Parathyroid adenoma (tissue), 2 donors: ENCODE measurements at regions not wholly inside any gene's neighbourhood (a gene's known extent, or its start where the extent isn't known, plus 50 kb on each side); places are given as distances from the start of the nearest gene placed in this dataset.

Experiments
- H2AFZ ChIP-seq: fragments of 300-600 bp; sonication (generic); one replicate; pipeline ENCODE4 v1.7.0; 2017; ENCODE audit warnings: antibody characterized with exemption, mild to moderate bottlenecking
- H3K27ac ChIP-seq: fragments of 300-600 bp; sonication (generic); one replicate; pipeline ENCODE4 v1.7.0; 2017
- H3K27me3 ChIP-seq: fragments of 300-600 bp; sonication (generic); one replicate; pipeline ENCODE4 v1.7.0; 2017; ENCODE audit warnings: low read length; ENCODE audit not compliant: control insufficient read depth, insufficient read depth
- H3K36me3 ChIP-seq: fragments of 300-600 bp; sonication (generic); one replicate; pipeline ENCODE4 v1.7.0; 2017; ENCODE audit warnings: low read length; ENCODE audit not compliant: control insufficient read depth, insufficient read depth
- H3K4me1 ChIP-seq: fragments of 300-600 bp; sonication (generic); one replicate; pipeline ENCODE4 v1.7.0; 2017; ENCODE audit warnings: control low read depth
- H3K4me2 ChIP-seq: fragments of 300-600 bp; sonication (generic); one replicate; pipeline ENCODE4 v1.7.0; 2017; ENCODE audit warnings: low read length
- H3K4me3 ChIP-seq: fragments of 300-600 bp; sonication (generic); one replicate; pipeline ENCODE4 v1.7.0; 2017; ENCODE audit warnings: low read depth, low read length
- H3K79me2 ChIP-seq: fragments of 300-600 bp; sonication (generic); one replicate; pipeline ENCODE4 v1.7.0; 2017; ENCODE audit warnings: control low read depth
- H3K9ac ChIP-seq: fragments of 300-600 bp; sonication (generic); one replicate; pipeline ENCODE4 v1.7.0; 2017; ENCODE audit warnings: mild to moderate bottlenecking
- H3K9me3 ChIP-seq: fragments of 300-600 bp; sonication (generic); one replicate; pipeline ENCODE4 v1.7.0; 2017; ENCODE audit warnings: low read length; ENCODE audit not compliant: control insufficient read depth
- TF ChIP-seq, protein P1 (sequence below): fragments of 300-600 bp; sonication (generic); IDR thresholded peaks from one replicate; pipeline ENCODE4 v1.7.0; 2017; ENCODE audit warnings: antibody characterized with exemption, mild to moderate bottlenecking
- donor health status: primary hyperparathyroidism.

DNA sequence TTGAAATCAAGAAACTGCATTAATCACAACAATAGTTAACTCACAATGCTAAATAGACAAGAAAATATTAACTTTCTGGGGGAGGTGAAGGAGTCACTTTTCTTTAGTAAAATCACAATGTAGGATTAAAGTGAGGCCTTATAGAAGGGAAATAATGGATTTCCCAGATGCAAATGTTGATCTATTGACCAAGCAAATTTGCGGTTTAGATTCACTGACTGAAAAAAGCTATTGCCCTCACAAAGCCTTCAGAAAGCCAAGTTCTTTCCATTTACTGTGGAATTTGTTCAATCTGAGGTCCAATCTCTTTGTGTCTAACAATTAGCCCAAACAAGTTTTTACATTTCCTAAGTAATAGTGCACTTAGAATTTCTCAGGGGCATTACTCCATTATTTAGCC lies 95.1 kb upstream of the PTCHD4 start:
- Histone ChIP-seq H3K9me3 (no peaks in the 10 kb centered on the region), H3K79me2 (no peaks in the 10 kb centered on the region), H3K4me3 (no peak overlapping the region), H3K4me2 (no peak overlapping the region), H3K27ac (no peak overlapping the region), H3K36me3 (no peaks in the 10 kb centered on the region), H3K27me3 (no peaks in the 10 kb centered on the region), H2AFZ (no peak overlapping the region), H3K4me1 (no peaks in the 10 kb centered on the region), H3K9ac (no peak overlapping the region)
- TF ChIP-seq, protein P1, sequence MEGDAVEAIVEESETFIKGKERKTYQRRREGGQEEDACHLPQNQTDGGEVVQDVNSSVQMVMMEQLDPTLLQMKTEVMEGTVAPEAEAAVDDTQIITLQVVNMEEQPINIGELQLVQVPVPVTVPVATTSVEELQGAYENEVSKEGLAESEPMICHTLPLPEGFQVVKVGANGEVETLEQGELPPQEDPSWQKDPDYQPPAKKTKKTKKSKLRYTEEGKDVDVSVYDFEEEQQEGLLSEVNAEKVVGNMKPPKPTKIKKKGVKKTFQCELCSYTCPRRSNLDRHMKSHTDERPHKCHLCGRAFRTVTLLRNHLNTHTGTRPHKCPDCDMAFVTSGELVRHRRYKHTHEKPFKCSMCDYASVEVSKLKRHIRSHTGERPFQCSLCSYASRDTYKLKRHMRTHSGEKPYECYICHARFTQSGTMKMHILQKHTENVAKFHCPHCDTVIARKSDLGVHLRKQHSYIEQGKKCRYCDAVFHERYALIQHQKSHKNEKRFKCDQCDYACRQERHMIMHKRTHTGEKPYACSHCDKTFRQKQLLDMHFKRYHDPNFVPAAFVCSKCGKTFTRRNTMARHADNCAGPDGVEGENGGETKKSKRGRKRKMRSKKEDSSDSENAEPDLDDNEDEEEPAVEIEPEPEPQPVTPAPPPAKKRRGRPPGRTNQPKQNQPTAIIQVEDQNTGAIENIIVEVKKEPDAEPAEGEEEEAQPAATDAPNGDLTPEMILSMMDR = no peak

- TF ChIP-seq, protein P1 = no peak
Measured at GRCh38 chr6:48200869-48201390, 89.9 kb upstream of the PTCHD4 start.

DNA sequence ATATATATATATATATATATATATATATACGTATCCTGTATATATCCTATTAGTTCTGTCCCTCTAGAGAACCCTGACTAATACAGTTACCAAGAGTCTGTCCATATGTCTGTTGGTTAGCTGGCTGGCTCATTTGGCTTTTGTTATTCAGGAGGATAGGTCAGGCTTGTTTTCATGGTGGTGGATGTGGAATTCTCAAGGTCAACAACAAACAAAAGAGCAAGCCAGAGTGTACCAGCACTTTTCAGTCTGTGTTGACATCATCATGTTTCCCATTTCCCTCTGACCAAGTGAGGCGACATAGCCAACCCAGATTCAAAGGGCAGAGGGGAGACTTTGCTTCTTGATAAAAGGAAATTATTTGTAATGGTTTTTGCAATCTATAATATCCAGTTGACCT lies 88.5 kb upstream of the PTCHD4 start:
- H3K27ac ChIP-seq = no peak overlapping the region
- TF ChIP-seq, protein P1 = no peak
- no peaks in the 10 kb centered on the region for H3K27me3 ChIP-seq

More at GRCh38 chr6:48200869-48201390, 89.9 kb upstream of the PTCHD4 start:
- Histone ChIP-seq H3K36me3 (no peaks in the 10 kb centered on the region), H3K27me3 (no peaks in the 10 kb centered on the region), H3K27ac (no peak overlapping the region), H3K4me2 (no peak overlapping the region), H3K9me3 (peaks cover 4% of the 10 kb centered on the region), H3K9ac (no peak overlapping the region), H2AFZ (no peak overlapping the region), H3K4me1 (no peaks in the 10 kb centered on the region), H3K79me2 (no peaks in the 10 kb centered on the region), H3K4me3 (no peak overlapping the region)

GRCh38 chr6:48197941-48198340 lies 86.9 kb upstream of the PTCHD4 start:
- peaks cover 4% of the 10 kb centered on the region for H3K9me3 ChIP-seq
- no peaks in the 10 kb centered on the region for H3K4me1 ChIP-seq
- no peak overlapping the region for H3K9ac ChIP-seq
- no peaks in the 10 kb centered on the region for H3K36me3 ChIP-seq
- no peak overlapping the region for H2AFZ ChIP-seq
- H3K27ac ChIP-seq = no peak overlapping the region
- H3K27me3 ChIP-seq = no peaks in the 10 kb centered on the region
- H3K4me2 ChIP-seq = no peak overlapping the region
- no peaks in the 10 kb centered on the region for H3K79me2 ChIP-seq
- TF ChIP-seq, protein P1 = no peak
- H3K4me3 ChIP-seq = no peak overlapping the region

More for the DNA sequence above, 88.5 kb upstream of the PTCHD4 start:
- H3K4me1 ChIP-seq = no peaks in the 10 kb centered on the region
- no peaks in the 10 kb centered on the region for H3K79me2 ChIP-seq
- peaks cover 4% of the 10 kb centered on the region for H3K9me3 ChIP-seq
- H3K4me2 ChIP-seq = no peak overlapping the region
- no peaks in the 10 kb centered on the region for H3K36me3 ChIP-seq
- no peak overlapping the region for H2AFZ ChIP-seq
- H3K9ac ChIP-seq = no peak overlapping the region
- no peak overlapping the region for H3K4me3 ChIP-seq

- TF ChIP-seq, protein P1 = no peak
- Histone ChIP-seq H3K4me2 (no peak overlapping the region), H3K9me3 (no peaks in the 10 kb centered on the region), H3K79me2 (no peaks in the 10 kb centered on the region), H3K27me3 (no peaks in the 10 kb centered on the region), H2AFZ (no peak overlapping the region), H3K4me1 (no peaks in the 10 kb centered on the region), H3K27ac (no peak overlapping the region), H3K4me3 (no peak overlapping the region), H3K36me3 (no peaks in the 10 kb centered on the region), H3K9ac (no peak overlapping the region)
Measured at GRCh38 chr6:48194596-48195295, 83.7 kb upstream of the PTCHD4 start.
